ENCODE measurements at regions not wholly inside any gene's neighbourhood (a gene's known extent, or its start where the extent isn't known, plus 50 kb on each side); places are given as distances from the start of the nearest gene placed in this dataset.

DNA sequence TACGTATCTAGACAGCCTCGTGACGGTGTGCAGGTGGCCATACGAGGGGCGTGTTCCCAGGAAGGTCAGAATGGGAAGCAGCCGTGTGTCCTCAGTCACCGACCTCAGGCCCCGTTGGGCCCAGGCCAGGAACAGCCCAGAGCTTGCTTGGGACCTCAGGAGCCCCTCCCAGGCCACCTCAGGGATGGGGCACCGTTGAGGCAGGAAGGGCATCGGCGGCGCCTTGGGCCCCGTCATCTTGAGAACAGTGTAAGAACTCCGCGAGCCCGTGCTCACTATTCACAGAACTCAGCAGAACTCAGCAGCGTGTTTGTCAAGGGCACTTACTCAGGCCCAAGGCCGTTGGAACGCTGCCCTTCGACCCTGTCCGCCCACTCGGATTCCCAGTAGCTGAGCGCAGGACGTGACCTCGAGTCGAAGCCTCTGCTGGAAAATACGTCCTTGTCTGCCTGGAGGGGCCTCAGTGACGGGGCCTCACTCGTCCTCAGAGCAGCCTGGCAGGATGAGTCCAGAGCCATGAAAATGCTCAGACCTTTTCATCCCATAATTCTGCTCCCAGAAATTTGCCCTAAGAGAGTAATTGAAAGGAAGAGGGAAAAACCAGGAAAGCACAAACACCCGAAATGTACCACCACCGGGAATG, 1134.8 kb downstream of the BRD1 start:
- Histone ChIP-seq H3K9me3 (ENCODE audit: control insufficient read depth, low read length) (no peaks in the 10 kb centered on the region), H3K27ac (ENCODE audit: insufficient read depth, low read length, poor library complexity, severe bottlenecking) (no peak overlapping the region), H3K4me3 (ENCODE audit: insufficient read depth, low read depth, low read length, poor library complexity, severe bottlenecking) (no peak overlapping the region), H3K4me1 (ENCODE audit: control insufficient read depth, insufficient read depth, low read length, poor library complexity, severe bottlenecking) (no peaks in the 10 kb centered on the region), H3K36me3 (ENCODE audit: control insufficient read depth, insufficient read depth, low read length) (no peaks in the 10 kb centered on the region), H3K27me3 (replicated peaks; ENCODE audit: control insufficient read depth, insufficient read depth, low read length, poor library complexity, severe bottlenecking) (no peaks in the 10 kb centered on the region)
- DNase-seq: no peak

DNA sequence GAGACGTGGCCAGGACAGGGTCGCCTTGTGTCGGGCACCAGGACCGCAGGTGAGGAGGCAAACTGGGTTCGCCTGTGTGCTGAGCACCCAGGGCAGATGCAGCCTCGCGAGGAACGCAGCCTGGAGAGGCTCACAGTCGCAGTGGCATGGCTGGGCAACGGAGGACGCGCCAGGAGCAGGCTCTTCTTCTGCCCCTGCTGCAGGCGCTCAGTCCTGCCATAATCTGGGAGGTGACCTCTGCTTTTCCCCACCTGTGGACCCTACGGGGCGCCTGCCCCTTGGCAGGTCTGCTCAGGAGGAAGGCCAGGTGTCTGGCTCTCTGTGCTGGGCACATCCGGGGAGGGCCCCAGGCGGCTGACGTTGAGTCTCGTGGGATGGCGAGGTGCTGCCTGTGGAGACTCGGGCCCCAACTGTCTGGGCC, 1136.2 kb downstream of the BRD1 start:
- no peaks in the 10 kb centered on the region for H3K4me1 ChIP-seq (ENCODE audit: control insufficient read depth, insufficient read depth, low read length, poor library complexity, severe bottlenecking)
- no peaks in the 10 kb centered on the region for H3K36me3 ChIP-seq (ENCODE audit: control insufficient read depth, insufficient read depth, low read length)
- no peaks in the 10 kb centered on the region for H3K9me3 ChIP-seq (ENCODE audit: control insufficient read depth, low read length)
- H3K4me3 ChIP-seq (ENCODE audit: insufficient read depth, low read depth, low read length, poor library complexity, severe bottlenecking): no peak overlapping the region
- H3K27ac ChIP-seq (ENCODE audit: insufficient read depth, low read length, poor library complexity, severe bottlenecking): no peak overlapping the region
- no peak for DNase-seq
- no peaks in the 10 kb centered on the region for H3K27me3 ChIP-seq (replicated peaks; ENCODE audit: control insufficient read depth, insufficient read depth, low read length, poor library complexity, severe bottlenecking)

DNA sequence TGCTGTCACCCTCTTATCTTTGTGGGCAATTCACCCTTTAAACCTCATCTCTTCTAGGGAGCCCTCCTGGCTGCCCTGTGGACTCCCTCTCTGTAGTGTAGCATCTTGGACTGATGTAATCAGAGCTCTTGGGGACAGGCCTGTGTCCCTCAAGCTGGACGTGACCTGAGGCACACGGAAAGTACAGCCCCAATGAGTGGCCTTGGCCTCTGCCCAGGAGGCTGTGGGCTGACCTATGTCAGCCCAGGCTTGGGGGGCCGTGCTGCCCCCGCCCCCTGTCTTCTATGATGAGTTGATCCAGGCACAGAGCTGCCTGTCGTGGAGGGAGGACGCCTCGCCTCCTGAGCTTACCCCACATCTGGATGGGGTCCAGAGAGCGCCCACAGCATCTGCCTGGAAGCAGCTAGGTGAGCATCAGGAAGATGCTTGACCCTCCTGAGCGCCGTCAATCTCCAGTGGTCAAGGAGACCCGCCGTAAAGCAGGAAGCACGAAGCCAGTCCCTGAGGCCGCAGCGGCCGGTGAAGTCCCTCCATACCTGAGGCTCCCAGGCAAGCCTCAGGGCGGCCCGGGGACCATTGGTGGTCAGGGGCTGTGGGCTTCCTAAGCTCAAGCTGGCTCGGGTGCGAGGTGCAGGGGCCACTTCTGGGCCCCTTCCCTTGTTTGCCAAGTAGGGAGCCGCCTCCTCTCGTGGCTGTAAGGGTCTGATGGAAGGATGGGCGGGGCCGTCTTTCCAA, 1136.9 kb downstream of the BRD1 start:
- Histone ChIP-seq H3K36me3 (ENCODE audit: control insufficient read depth, insufficient read depth, low read length) (no peaks in the 10 kb centered on the region), H3K9me3 (ENCODE audit: control insufficient read depth, low read length) (no peaks in the 10 kb centered on the region), H3K27me3 (replicated peaks; ENCODE audit: control insufficient read depth, insufficient read depth, low read length, poor library complexity, severe bottlenecking) (no peaks in the 10 kb centered on the region), H3K4me1 (ENCODE audit: control insufficient read depth, insufficient read depth, low read length, poor library complexity, severe bottlenecking) (no peaks in the 10 kb centered on the region), H3K27ac (ENCODE audit: insufficient read depth, low read length, poor library complexity, severe bottlenecking) (no peak overlapping the region), H3K4me3 (ENCODE audit: insufficient read depth, low read depth, low read length, poor library complexity, severe bottlenecking) (no peak overlapping the region)
- DNase-seq: no peak

DNA sequence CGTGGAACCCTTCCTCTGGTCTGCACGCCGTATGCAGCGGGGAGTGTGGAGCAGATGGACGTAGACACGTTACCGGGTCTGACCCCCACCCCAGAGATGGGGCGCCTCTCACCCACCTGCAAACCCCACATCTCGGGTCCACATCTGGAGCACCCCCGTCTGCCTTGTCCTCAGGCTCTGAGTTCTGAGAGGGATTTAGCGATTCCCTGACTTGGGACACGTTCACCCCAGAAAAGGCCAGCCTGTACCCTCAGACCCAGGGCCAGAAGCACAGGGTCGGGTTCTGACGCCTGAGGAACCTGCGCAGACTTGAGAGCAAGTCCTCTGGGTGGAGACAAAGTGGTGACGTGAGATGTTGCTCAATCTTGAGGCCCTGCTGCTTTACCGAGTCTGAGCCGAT, 1138.5 kb downstream of the BRD1 start:
- H3K9me3 ChIP-seq (ENCODE audit: control insufficient read depth, low read length): no peaks in the 10 kb centered on the region
- no peak overlapping the region for H3K4me3 ChIP-seq (ENCODE audit: insufficient read depth, low read depth, low read length, poor library complexity, severe bottlenecking)
- no peaks in the 10 kb centered on the region for H3K36me3 ChIP-seq (ENCODE audit: control insufficient read depth, insufficient read depth, low read length)
- DNase-seq: no peak
- no peak overlapping the region for H3K27ac ChIP-seq (ENCODE audit: insufficient read depth, low read length, poor library complexity, severe bottlenecking)
- no peaks in the 10 kb centered on the region for H3K27me3 ChIP-seq (replicated peaks; ENCODE audit: control insufficient read depth, insufficient read depth, low read length, poor library complexity, severe bottlenecking)
- no peaks in the 10 kb centered on the region for H3K4me1 ChIP-seq (ENCODE audit: control insufficient read depth, insufficient read depth, low read length, poor library complexity, severe bottlenecking)

DNA sequence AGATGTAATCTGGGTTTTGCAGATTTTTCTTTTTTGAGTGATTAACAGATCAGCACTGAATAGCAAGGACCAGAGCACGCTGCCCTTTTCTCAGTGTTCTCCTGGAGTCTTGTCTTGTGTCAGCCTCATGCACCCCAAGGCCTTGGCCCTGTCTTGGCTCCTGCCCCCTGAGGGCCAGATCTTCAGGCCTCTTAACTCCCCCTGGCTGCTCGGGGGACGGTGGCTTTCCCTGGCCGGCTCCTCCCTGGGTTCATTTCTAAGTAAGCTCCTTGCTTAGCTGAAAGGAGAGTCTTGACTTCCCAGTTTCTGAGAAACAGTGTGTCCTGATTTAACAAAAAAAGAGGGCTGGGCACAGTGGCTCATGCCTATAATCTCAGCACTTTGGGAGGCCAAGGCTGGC, 1139.3 kb downstream of the BRD1 start:
- Histone ChIP-seq H3K4me1 (ENCODE audit: control insufficient read depth, insufficient read depth, low read length, poor library complexity, severe bottlenecking) (no peaks in the 10 kb centered on the region), H3K36me3 (ENCODE audit: control insufficient read depth, insufficient read depth, low read length) (no peaks in the 10 kb centered on the region), H3K9me3 (ENCODE audit: control insufficient read depth, low read length) (no peaks in the 10 kb centered on the region), H3K27me3 (replicated peaks; ENCODE audit: control insufficient read depth, insufficient read depth, low read length, poor library complexity, severe bottlenecking) (no peaks in the 10 kb centered on the region), H3K27ac (ENCODE audit: insufficient read depth, low read length, poor library complexity, severe bottlenecking) (no peak overlapping the region), H3K4me3 (ENCODE audit: insufficient read depth, low read depth, low read length, poor library complexity, severe bottlenecking) (no peak overlapping the region)
- no peak for DNase-seq

DNA sequence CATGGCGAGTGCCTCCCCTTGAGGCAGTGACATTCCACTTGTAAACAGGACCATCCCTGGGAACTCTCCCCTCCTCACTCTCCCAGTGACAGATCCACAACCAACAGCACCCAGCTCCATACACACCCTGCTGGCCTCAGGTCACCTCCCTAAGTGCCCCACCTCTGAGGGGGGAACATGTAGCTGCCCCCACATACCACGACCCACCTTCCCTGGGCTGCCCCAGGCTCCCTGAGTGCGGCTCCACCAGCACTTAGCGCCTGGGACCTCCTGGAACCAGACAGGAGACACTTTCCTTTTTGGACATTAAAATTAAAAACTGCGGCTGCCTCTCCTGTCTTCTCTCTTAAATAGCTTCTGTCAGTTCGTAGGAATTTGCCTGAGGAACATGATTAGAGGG, 1140.1 kb downstream of the BRD1 start:
- Histone ChIP-seq H3K36me3 (ENCODE audit: control insufficient read depth, insufficient read depth, low read length) (no peaks in the 10 kb centered on the region), H3K27me3 (replicated peaks; ENCODE audit: control insufficient read depth, insufficient read depth, low read length, poor library complexity, severe bottlenecking) (no peaks in the 10 kb centered on the region), H3K4me3 (ENCODE audit: insufficient read depth, low read depth, low read length, poor library complexity, severe bottlenecking) (no peak overlapping the region), H3K4me1 (ENCODE audit: control insufficient read depth, insufficient read depth, low read length, poor library complexity, severe bottlenecking) (no peaks in the 10 kb centered on the region), H3K27ac (ENCODE audit: insufficient read depth, low read length, poor library complexity, severe bottlenecking) (no peak overlapping the region), H3K9me3 (ENCODE audit: control insufficient read depth, low read length) (no peaks in the 10 kb centered on the region)
- no peak for DNase-seq

DNA sequence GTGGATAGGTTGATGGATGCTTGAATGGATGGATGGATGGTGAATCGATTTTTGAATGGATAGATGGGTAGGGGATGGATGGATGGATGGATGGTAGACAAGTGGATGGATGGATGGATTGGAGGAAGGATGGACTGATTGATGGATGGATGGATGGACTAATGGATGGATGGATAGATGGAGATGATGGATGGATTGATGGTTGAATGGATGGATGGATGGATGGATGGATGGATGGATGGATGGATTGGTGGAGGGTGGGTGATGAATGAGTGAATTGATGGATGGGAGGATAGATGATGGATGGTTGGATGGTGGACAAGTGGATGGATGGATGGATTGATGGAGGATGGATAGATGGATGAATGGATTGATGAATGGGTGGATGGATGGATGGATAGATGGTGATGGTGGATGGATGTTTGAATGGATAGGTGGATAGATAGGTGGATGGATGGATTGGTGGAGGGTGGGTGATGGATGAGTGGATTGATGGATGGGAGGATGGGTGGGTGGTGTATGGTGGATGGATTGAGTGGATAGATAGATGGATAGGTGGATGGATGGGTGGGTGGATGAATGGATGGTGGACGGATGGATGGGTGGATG, 1140.9 kb downstream of the BRD1 start:
- DNase-seq: no peak
- Histone ChIP-seq H3K36me3 (ENCODE audit: control insufficient read depth, insufficient read depth, low read length) (no peaks in the 10 kb centered on the region), H3K4me1 (ENCODE audit: control insufficient read depth, insufficient read depth, low read length, poor library complexity, severe bottlenecking) (no peaks in the 10 kb centered on the region), H3K9me3 (ENCODE audit: control insufficient read depth, low read length) (no peaks in the 10 kb centered on the region), H3K27me3 (replicated peaks; ENCODE audit: control insufficient read depth, insufficient read depth, low read length, poor library complexity, severe bottlenecking) (no peaks in the 10 kb centered on the region), H3K27ac (ENCODE audit: insufficient read depth, low read length, poor library complexity, severe bottlenecking) (no peak overlapping the region), H3K4me3 (ENCODE audit: insufficient read depth, low read depth, low read length, poor library complexity, severe bottlenecking) (no peak overlapping the region)

DNA sequence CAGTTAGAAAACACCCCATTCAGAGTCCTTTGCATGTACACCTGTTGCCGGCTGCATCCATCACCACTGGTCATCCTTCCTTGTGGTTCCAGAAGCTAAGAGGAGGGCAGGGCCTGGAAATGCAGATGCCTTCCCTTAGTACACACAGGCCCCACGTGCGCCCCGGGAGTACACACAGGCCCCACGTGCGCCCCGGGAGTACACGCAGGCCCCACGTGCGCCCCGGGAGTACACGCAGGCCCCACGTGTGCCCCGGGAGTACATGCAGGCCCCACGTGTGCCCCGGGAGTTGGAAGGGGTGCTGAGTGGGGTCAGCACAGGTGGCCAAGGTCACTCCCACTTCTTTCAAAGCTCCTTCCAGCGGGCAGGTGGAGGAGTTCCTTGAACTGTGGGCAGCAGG, 1141.9 kb downstream of the BRD1 start:
- no peak for DNase-seq

DNA sequence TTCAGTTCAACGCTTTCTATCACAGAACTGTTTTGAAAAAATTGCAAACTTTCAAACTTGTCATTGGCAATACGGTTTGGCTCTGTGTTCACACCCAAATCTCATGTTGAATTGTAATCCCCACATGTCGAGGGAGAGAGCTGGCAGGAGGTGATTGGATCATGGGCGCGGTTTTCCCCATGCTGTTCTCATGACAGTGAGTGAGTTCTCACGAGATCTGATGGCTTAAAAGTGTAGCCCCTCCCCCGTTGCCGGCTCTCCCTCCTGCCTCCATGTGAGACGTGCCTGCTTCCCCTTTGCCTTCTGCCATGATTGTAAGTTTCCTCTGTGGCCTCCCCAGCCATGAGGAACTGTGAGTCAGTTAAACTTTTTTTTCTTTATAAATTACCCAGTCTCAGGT, 1144.0 kb downstream of the BRD1 start:
- no peaks in the 10 kb centered on the region for H3K36me3 ChIP-seq (ENCODE audit: control insufficient read depth, insufficient read depth, low read length)
- H3K4me3 ChIP-seq (ENCODE audit: insufficient read depth, low read depth, low read length, poor library complexity, severe bottlenecking): no peak overlapping the region
- H3K4me1 ChIP-seq (ENCODE audit: control insufficient read depth, insufficient read depth, low read length, poor library complexity, severe bottlenecking): no peaks in the 10 kb centered on the region
- no peak for DNase-seq
- no peak overlapping the region for H3K27ac ChIP-seq (ENCODE audit: insufficient read depth, low read length, poor library complexity, severe bottlenecking)
- H3K9me3 ChIP-seq (ENCODE audit: control insufficient read depth, low read length): no peaks in the 10 kb centered on the region
- H3K27me3 ChIP-seq (replicated peaks; ENCODE audit: control insufficient read depth, insufficient read depth, low read length, poor library complexity, severe bottlenecking): no peaks in the 10 kb centered on the region

More for the DNA sequence above, 1141.9 kb downstream of the BRD1 start:
- Histone ChIP-seq H3K36me3 (ENCODE audit: control insufficient read depth, insufficient read depth, low read length) (no peaks in the 10 kb centered on the region), H3K9me3 (ENCODE audit: control insufficient read depth, low read length) (no peaks in the 10 kb centered on the region), H3K27ac (ENCODE audit: insufficient read depth, low read length, poor library complexity, severe bottlenecking) (no peak overlapping the region), H3K27me3 (replicated peaks; ENCODE audit: control insufficient read depth, insufficient read depth, low read length, poor library complexity, severe bottlenecking) (no peaks in the 10 kb centered on the region), H3K4me1 (ENCODE audit: control insufficient read depth, insufficient read depth, low read length, poor library complexity, severe bottlenecking) (no peaks in the 10 kb centered on the region), H3K4me3 (ENCODE audit: insufficient read depth, low read depth, low read length, poor library complexity, severe bottlenecking) (no peak overlapping the region)

DNA sequence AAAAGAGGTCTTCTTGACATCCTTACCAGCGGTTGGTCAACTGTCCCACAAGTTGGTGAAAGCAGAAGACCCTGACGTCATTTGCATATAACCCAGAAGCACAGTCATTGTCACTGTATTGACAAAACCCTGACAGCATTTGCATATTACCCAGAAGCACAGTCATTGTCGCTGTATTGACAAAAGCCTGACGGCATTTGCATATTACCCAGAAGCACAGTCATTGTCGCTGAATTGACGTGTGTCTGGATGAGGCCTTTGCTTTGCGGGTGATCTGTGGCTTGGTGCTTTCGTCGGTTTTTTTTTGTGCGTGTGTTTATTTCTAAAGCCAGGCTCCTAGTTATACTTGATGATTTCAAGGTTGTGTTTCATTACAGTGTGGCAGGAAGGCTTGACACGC, 1145.2 kb downstream of the BRD1 start:
- H3K27ac ChIP-seq (ENCODE audit: insufficient read depth, low read length, poor library complexity, severe bottlenecking): no peak overlapping the region
- H3K4me3 ChIP-seq (ENCODE audit: insufficient read depth, low read depth, low read length, poor library complexity, severe bottlenecking): no peak overlapping the region
- H3K4me1 ChIP-seq (ENCODE audit: control insufficient read depth, insufficient read depth, low read length, poor library complexity, severe bottlenecking): no peaks in the 10 kb centered on the region
- no peak for DNase-seq
- H3K9me3 ChIP-seq (ENCODE audit: control insufficient read depth, low read length): no peaks in the 10 kb centered on the region
- H3K36me3 ChIP-seq (ENCODE audit: control insufficient read depth, insufficient read depth, low read length): no peaks in the 10 kb centered on the region
- H3K27me3 ChIP-seq (replicated peaks; ENCODE audit: control insufficient read depth, insufficient read depth, low read length, poor library complexity, severe bottlenecking): no peaks in the 10 kb centered on the region
